A673 (cell line): ENCODE measurements at regions not wholly inside any gene's neighbourhood (a gene's known extent, or its start where the extent isn't known, plus 50 kb on each side); places are given as distances from the start of the nearest gene placed in this dataset.

Experiments used
- CTCF ChIP-seq: fragments of 300-800, 200-600 bp; sonication (generic); conservative IDR thresholded peaks from 2 replicates; pipeline ENCODE4 v1.5.1; 2017; ENCODE audit warnings: low read depth, mild to moderate bottlenecking, antibody characterized with exemption, low read length, moderate library complexity, mixed read lengths
- EZH2 ChIP-seq: fragments of 200-600 bp; sonication (generic); IDR thresholded peaks from 2 replicates; pipeline ENCODE4 v1.6.1; 2017; ENCODE audit warnings: borderline replicate concordance, low read depth, mild to moderate bottlenecking, mixed read lengths, antibody characterized with exemption, low read length; ENCODE audit not compliant: poor library complexity, severe bottlenecking

GRCh38 chr12:125373375-125373774 lies 308.1 kb downstream of the AACS start:
- no peak for TF ChIP-seq CTCF
- TF ChIP-seq EZH2, result no peak
